Colonic mucosa (tissue), 4 donors: ENCODE measurements at regions not wholly inside any gene's neighbourhood (a gene's known extent, or its start where the extent isn't known, plus 50 kb on each side); places are given as distances from the start of the nearest gene placed in this dataset.

Experiments
- DNase-seq: peaks from one replicate; pipeline ENCODE4 v3.0.0-alpha.2; 2020
- H3K27ac ChIP-seq: fragments of 200-600 bp; one replicate; pipeline ENCODE4 v1.8.0; 2021
- H3K27me3 ChIP-seq: fragments of 200-600 bp; one replicate; pipeline ENCODE4 v1.8.0; 2021
- H3K36me3 ChIP-seq: fragments of 200-600 bp; one replicate; pipeline ENCODE4 v1.8.0; 2021
- H3K4me1 ChIP-seq: fragments of 200-600 bp; one replicate; pipeline ENCODE4 v1.8.0; 2021; ENCODE audit warnings: mild to moderate bottlenecking
- H3K4me3 ChIP-seq: fragments of 200-600 bp; one replicate; pipeline ENCODE4 v1.8.0; 2021
- H3K9ac ChIP-seq, 2 donors: one replicate each; pipeline ENCODE4 v1.7.0; 2013; ENCODE audit warnings: control low read depth in 2 of 2, low read depth in 2 of 2, low read length in 2 of 2
- H3K9me3 ChIP-seq: fragments of 200-600 bp; one replicate; pipeline ENCODE4 v1.8.0; 2021
- intact Hi-C: fragments of 100-400 bp; cut with DNase I; formaldehyde crosslinking; loops from one replicate; pipeline ENCODE4 v1.14.1; 2022
- TF ChIP-seq, protein P1 (sequence below): fragments of 200-600 bp; IDR thresholded peaks from one replicate; pipeline ENCODE4 v1.8.0; 2022; ENCODE audit warnings: antibody characterized with exemption, mild to moderate bottlenecking
- donor health status: healthy.
- donor health status: DM: no; HTN: no; CAD: no.
- donor health status: DM: no; HTN: no; CAD: no.

DNA sequence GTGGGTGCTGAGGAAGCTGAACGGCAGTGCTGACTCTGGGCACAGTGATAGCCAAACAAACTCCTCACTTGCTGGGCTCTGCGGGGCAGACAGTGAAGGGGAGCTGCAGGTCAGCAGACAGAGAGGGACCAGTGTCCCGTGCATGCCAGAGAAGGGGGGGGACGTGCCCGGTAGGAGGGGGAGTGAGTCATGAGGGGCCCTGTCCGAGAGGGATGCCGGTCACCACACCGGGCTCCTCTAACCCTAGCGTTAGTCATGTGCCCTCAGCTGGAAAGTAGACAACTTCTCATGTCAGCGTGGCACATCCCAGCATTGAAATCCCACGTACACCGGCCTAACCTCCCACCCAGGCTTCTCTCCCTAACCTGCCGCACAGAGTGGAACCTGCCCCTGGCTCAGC lies 117.1 kb upstream of the DPP6 start:
- intact Hi-C loops = no loop called here
- H3K9me3 ChIP-seq = no peaks in the 10 kb centered on the region
- no peaks in the 10 kb centered on the region for H3K27me3 ChIP-seq
- TF ChIP-seq, protein P1, sequence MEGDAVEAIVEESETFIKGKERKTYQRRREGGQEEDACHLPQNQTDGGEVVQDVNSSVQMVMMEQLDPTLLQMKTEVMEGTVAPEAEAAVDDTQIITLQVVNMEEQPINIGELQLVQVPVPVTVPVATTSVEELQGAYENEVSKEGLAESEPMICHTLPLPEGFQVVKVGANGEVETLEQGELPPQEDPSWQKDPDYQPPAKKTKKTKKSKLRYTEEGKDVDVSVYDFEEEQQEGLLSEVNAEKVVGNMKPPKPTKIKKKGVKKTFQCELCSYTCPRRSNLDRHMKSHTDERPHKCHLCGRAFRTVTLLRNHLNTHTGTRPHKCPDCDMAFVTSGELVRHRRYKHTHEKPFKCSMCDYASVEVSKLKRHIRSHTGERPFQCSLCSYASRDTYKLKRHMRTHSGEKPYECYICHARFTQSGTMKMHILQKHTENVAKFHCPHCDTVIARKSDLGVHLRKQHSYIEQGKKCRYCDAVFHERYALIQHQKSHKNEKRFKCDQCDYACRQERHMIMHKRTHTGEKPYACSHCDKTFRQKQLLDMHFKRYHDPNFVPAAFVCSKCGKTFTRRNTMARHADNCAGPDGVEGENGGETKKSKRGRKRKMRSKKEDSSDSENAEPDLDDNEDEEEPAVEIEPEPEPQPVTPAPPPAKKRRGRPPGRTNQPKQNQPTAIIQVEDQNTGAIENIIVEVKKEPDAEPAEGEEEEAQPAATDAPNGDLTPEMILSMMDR = no peak
- H3K27ac ChIP-seq = no peak overlapping the region
- DNase-seq = no peak
- no peak overlapping the region for H3K4me3 ChIP-seq
- H3K4me1 ChIP-seq = no peaks in the 10 kb centered on the region
- no peaks in the 10 kb centered on the region for H3K36me3 ChIP-seq
- no peak overlapping the region for H3K9ac ChIP-seq

DNA sequence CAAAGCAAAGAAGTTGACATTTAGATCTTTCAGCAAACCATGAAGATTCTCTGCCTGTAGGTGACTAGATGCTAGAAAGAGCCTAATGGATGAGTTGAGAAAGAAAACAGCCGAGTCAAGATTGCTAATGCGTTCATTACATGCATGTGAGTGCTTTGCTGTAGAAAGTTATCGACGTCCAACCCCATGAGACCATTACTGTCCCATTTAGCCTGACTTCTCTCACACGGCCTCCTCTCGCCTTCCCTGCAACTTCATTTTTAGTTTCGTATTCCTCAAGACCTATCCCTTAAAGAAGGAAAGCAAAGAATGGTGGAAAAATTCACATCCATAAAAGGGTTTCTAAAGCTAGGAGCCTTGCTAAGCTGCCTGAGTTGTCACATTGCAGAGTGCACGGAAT lies 113.7 kb upstream of the DPP6 start:
- no peaks in the 10 kb centered on the region for H3K36me3 ChIP-seq
- H3K27ac ChIP-seq = no peak overlapping the region
- no peaks in the 10 kb centered on the region for H3K27me3 ChIP-seq
- intact Hi-C loops = no loop called here
- no peak for DNase-seq
- TF ChIP-seq, protein P1 = no peak
- no peak overlapping the region for H3K9ac ChIP-seq
- no peak overlapping the region for H3K4me3 ChIP-seq
- H3K9me3 ChIP-seq = no peaks in the 10 kb centered on the region
- no peaks in the 10 kb centered on the region for H3K4me1 ChIP-seq

DNA sequence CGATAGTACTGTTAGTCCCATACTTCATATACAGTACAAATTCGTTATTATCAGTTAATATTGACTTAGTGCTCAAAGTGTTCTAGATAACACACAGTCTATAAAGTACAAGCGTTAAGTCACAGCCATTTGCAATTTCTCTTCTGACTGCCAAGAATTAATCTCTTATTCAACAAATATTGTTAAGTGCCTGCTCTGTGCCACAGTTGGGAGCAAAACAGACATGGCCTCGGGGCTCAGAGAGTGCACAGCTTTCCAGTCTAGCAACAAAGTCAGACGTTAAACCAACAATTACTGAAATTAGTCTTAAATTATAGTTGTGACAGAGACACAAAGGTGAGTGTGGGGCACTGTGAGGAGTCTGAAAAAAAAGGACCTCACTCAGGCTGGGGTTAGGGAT lies 113.0 kb upstream of the DPP6 start:
- no peaks in the 10 kb centered on the region for H3K36me3 ChIP-seq
- no peaks in the 10 kb centered on the region for H3K4me1 ChIP-seq
- TF ChIP-seq, protein P1 = no peak
- no peak for DNase-seq
- intact Hi-C loops = no loop called here
- H3K27me3 ChIP-seq = no peaks in the 10 kb centered on the region
- H3K4me3 ChIP-seq = no peak overlapping the region
- no peak overlapping the region for H3K9ac ChIP-seq
- no peak overlapping the region for H3K27ac ChIP-seq
- H3K9me3 ChIP-seq = no peaks in the 10 kb centered on the region

DNA sequence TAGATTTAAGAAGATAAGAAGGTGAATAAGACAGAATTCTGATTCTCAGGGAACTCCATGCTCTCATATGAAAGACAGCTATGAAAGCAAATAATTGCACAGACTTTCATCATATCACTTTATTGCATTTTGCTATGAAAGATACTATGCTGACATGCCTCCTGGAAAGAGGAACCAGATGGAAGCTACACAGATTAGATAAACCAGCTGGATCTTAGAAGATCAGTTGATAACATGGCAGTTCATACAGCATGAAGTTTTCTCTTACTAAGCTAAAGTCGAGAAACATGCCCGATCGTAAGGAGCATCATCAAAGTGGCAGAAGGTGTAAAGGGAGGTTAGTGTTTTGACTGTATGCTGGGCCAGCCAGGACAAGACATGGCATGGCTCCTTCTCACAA lies 112.5 kb upstream of the DPP6 start:
- intact Hi-C loops = no loop called here
- TF ChIP-seq, protein P1 = no peak
- H3K9ac ChIP-seq = no peak overlapping the region
- H3K9me3 ChIP-seq = no peaks in the 10 kb centered on the region
- no peaks in the 10 kb centered on the region for H3K27me3 ChIP-seq
- H3K27ac ChIP-seq = no peak overlapping the region
- H3K36me3 ChIP-seq = no peaks in the 10 kb centered on the region
- H3K4me1 ChIP-seq = no peaks in the 10 kb centered on the region
- H3K4me3 ChIP-seq = no peak overlapping the region
- DNase-seq = no peak

DNA sequence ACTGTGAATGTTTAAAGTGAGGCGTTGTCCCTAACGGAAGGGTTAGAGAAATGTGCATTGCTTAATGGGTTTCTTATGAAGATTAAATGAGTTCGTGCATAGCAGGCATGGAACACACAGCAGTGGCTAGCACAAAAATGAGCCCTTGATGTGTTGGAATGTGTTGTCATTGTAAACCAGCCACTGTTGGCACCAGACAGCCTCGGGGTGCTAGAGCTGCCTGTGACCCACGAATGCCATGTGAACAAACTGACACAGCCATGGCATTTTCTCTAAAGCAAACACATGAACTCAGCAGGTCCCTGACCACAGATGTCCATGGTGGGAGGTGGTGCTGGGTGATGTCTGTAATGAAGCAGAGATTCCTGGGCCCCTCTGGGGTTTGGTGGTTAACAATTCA lies 111.1 kb upstream of the DPP6 start:
- H3K4me3 ChIP-seq = no peak overlapping the region
- no peak overlapping the region for H3K27ac ChIP-seq
- no peaks in the 10 kb centered on the region for H3K9me3 ChIP-seq
- H3K36me3 ChIP-seq = no peaks in the 10 kb centered on the region
- intact Hi-C loops = no loop called here
- TF ChIP-seq, protein P1 = no peak
- no peaks in the 10 kb centered on the region for H3K4me1 ChIP-seq
- no peaks in the 10 kb centered on the region for H3K27me3 ChIP-seq
- DNase-seq = no peak
- H3K9ac ChIP-seq = no peak overlapping the region

DNA sequence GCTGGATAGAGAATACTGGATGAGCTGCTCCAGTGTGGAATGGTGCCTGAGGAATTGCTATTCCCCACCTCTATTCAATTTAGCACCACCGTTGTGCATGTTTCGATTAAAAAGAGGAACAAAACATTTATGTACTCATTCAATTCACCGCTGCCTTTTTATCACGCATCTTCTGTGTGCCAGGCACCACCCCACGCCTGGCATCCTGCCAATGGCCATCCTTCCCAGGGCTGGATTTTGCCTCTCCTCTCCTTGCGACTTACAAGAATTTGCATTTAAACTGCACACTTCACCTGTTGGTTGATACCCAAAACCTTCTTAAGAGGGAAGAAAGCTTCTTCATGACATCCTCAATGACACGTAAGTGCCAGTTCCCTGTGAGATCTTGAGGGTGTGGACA lies 110.2 kb upstream of the DPP6 start:
- no peaks in the 10 kb centered on the region for H3K36me3 ChIP-seq
- DNase-seq = no peak
- no peak overlapping the region for H3K9ac ChIP-seq
- intact Hi-C loops = no loop called here
- TF ChIP-seq, protein P1 = no peak
- H3K27ac ChIP-seq = no peak overlapping the region
- H3K9me3 ChIP-seq = no peaks in the 10 kb centered on the region
- no peaks in the 10 kb centered on the region for H3K4me1 ChIP-seq
- H3K27me3 ChIP-seq = no peaks in the 10 kb centered on the region
- H3K4me3 ChIP-seq = no peak overlapping the region
